ENCODE measurements at regions not wholly inside any gene's neighbourhood (a gene's known extent, or its start where the extent isn't known, plus 50 kb on each side); places are given as distances from the start of the nearest gene placed in this dataset.
"Not testable (repeated sequence)": the region's sequence is repeated elsewhere in the genome, so short reads cannot be mapped to it uniquely, and the experiment has no call there.

GRCh38 chr10:108036265-108036664, 871.8 kb upstream of the SORCS1 start:
- TF ChIP-seq CTCF (IDR thresholded peaks at IDR 0.05 in 8 of 11, conservative IDR thresholded peaks at IDR 0.05 in 3 of 11) = no peak
- TF ChIP-seq POLR2AphosphoS5 (IDR thresholded peaks at IDR 0.05) = no peak
- TF ChIP-seq POLR2A (IDR thresholded peaks at IDR 0.05) = no peak
- no peak for DNase-seq
- H3K27me3 ChIP-seq (replicated peaks in 1 of 7) = no peaks in the 10 kb centered on the region
- intact Hi-C loops (cut with DNase I; ENCODE audit: low total_unique reads) = no loop called here
- H3K4me1 ChIP-seq = no peaks in the 10 kb centered on the region
- WGBS, 5 donors = 62 to 80% (median 70%) methylated on average over 1 of the region's 1 CpG
- no peak overlapping the region for H3K4me3 ChIP-seq
- no peak overlapping the region for H3K27ac ChIP-seq
- no peaks in the 10 kb centered on the region for H3K36me3 ChIP-seq
- H3K9me3 ChIP-seq = peaks cover 0 to 2% (median 0%) of the 10 kb centered on the region in 8 donors

- H3K27ac ChIP-seq = no peak overlapping the region
- H3K27me3 ChIP-seq (replicated peaks in 1 of 7) = no peaks in the 10 kb centered on the region
- DNase-seq = no peak
- H3K9me3 ChIP-seq = peaks cover 0 to 2% (median 0%) of the 10 kb centered on the region in 8 donors
- H3K36me3 ChIP-seq = no peaks in the 10 kb centered on the region
- H3K4me1 ChIP-seq = no peaks in the 10 kb centered on the region
- no peak for TF ChIP-seq POLR2AphosphoS5 (IDR thresholded peaks at IDR 0.05)
- no peak for TF ChIP-seq POLR2A (IDR thresholded peaks at IDR 0.05)
- TF ChIP-seq CTCF (IDR thresholded peaks at IDR 0.05 in 8 of 11, conservative IDR thresholded peaks at IDR 0.05 in 3 of 11) = no peak
- 19 to 36% (median 19%) methylated on average over 1 of the region's 1 CpG for WGBS, 5 donors
- intact Hi-C loops (cut with DNase I; ENCODE audit: low total_unique reads) = no loop called here
- no peak overlapping the region for H3K4me3 ChIP-seq
These were observed 870.3 kb upstream of the SORCS1 start for GRCh38 chr10:108034829-108035228.

- H3K27me3 ChIP-seq (replicated peaks in 1 of 7); H3K36me3 ChIP-seq; H3K4me3 ChIP-seq; DNase-seq; H3K4me1 ChIP-seq; H3K27ac ChIP-seq; H3K9me3 ChIP-seq; intact Hi-C loops (cut with DNase I; ENCODE audit: low total_unique reads): not testable (repeated sequence)
- 59 to 74% (median 68%) methylated on average over 3 of the region's 3 CpGs for WGBS, 5 donors
These were observed 869.0 kb upstream of the SORCS1 start for GRCh38 chr10:108033518-108033917.

GRCh38 chr10:108031505-108031904, 867.0 kb upstream of the SORCS1 start:
- no peaks in the 10 kb centered on the region for H3K27me3 ChIP-seq (replicated peaks in 1 of 7)
- WGBS, 5 donors = 76 to 92% (median 86%) methylated on average over 1 of the region's 1 CpG

More at GRCh38 chr10:108031505-108031904, 867.0 kb upstream of the SORCS1 start:
- TF ChIP-seq CTCF (IDR thresholded peaks at IDR 0.05 in 8 of 11, conservative IDR thresholded peaks at IDR 0.05 in 3 of 11) (no peak), POLR2A (IDR thresholded peaks at IDR 0.05) (no peak), POLR2AphosphoS5 (IDR thresholded peaks at IDR 0.05) (no peak)
- H3K36me3 ChIP-seq = no peaks in the 10 kb centered on the region
- H3K4me1 ChIP-seq = no peaks in the 10 kb centered on the region
- H3K27ac ChIP-seq = no peak overlapping the region
- intact Hi-C loops (cut with DNase I; ENCODE audit: low total_unique reads) = no loop called here
- H3K9me3 ChIP-seq = peaks cover 0 to 18% (median 8%) of the 10 kb centered on the region in 8 donors
- H3K4me3 ChIP-seq = no peak overlapping the region
- DNase-seq = no peak

Measured in spleen (tissue), 11 donors.